Activated CD4-positive, alpha-beta memory T cell treated with anti-CD3 and anti-CD28 coated beads for 36 hours (primary cell): ENCODE measurements at regions not wholly inside any gene's neighbourhood (a gene's known extent, or its start where the extent isn't known, plus 50 kb on each side); places are given as distances from the start of the nearest gene placed in this dataset.

Source experiments
- CTCF ChIA-PET: fragments of 350-600 bp; sonication (Branson Sonifier 250); formaldehyde crosslinking; loops from one replicate; lab custom pipeline; 2021; ENCODE audit warnings: antibody characterized with exemption, inconsistent platforms; lab: Charles Lee
- POLR2A ChIA-PET: fragments of 350-600 bp; sonication (Branson Sonifier 250); formaldehyde crosslinking; loops from one replicate; lab custom pipeline; 2021; ENCODE audit warnings: antibody characterized with exemption; lab: Charles Lee
- DNase-seq: peaks from one replicate; pipeline ENCODE4 v3.0.0-alpha.2; 2020
- H3K27ac Mint-ChIP-seq: one replicate; pipeline ENCODE4 v1.8.0; 2021; ENCODE audit warnings: mixed read lengths
- H3K27me3 Mint-ChIP-seq: one replicate; pipeline ENCODE4 v1.8.0; 2021; ENCODE audit warnings: mixed read lengths
- H3K36me3 Mint-ChIP-seq: one replicate; pipeline ENCODE4 v1.8.0; 2021; ENCODE audit warnings: mixed read lengths
- H3K4me1 Mint-ChIP-seq: one replicate; pipeline ENCODE4 v1.8.0; 2021; ENCODE audit warnings: low read depth, mixed read lengths
- H3K4me3 Mint-ChIP-seq: one replicate; pipeline ENCODE4 v1.8.0; 2021; ENCODE audit warnings: mild to moderate bottlenecking, mixed read lengths
- H3K9me3 Mint-ChIP-seq: one replicate; pipeline ENCODE4 v1.8.0; 2021; ENCODE audit warnings: mixed read lengths
- intact Hi-C: fragments of 100-400 bp; cut with micrococcal nuclease; formaldehyde crosslinking; loops from one replicate; pipeline ENCODE4 v1.15.1; 2023

DNA sequence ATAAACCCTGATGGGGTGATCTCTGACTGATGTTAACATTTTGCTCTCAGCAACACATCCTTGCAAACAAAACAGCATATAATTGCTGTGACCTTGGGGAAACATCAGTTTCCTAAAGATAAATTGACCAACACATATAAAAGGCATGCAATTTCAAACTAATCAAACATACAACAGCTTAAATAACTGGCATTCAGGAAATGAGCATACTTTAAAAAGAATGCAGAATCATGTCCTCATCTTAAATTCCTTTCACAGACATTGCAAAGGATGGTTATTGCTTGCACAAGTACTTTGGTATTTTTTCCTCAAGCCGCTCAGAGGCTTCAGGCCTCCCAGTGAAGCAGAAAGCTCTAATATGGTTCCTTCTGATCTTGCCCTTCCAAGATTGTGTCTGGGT is 53.4 kb upstream of the RGS18 start:
- CTCF ChIA-PET: interaction anchor here (1.0 kb wide), 1 partner anchor 369 kb away, joined by 3 read pairs; no protein-coding TSS in a partner anchor
- intact Hi-C loops: no loop called here
- H3K4me3 Mint-ChIP-seq: no peak overlapping the region
- POLR2A ChIA-PET: no interaction called here
- H3K4me1 Mint-ChIP-seq: no peaks in the 10 kb centered on the region
- H3K36me3 Mint-ChIP-seq: no peaks in the 10 kb centered on the region
- DNase-seq: no peak
- H3K9me3 Mint-ChIP-seq: no peaks in the 10 kb centered on the region
- no peak overlapping the region for H3K27ac Mint-ChIP-seq
- no peaks in the 10 kb centered on the region for H3K27me3 Mint-ChIP-seq

- H3K27me3 Mint-ChIP-seq: no peaks in the 10 kb centered on the region
- no peak overlapping the region for H3K4me3 Mint-ChIP-seq
These were observed 50.1 kb upstream of the RGS18 start for GRCh38 chr1:192108161-192108560.

More at GRCh38 chr1:192108161-192108560, 50.1 kb upstream of the RGS18 start:
- no peaks in the 10 kb centered on the region for H3K4me1 Mint-ChIP-seq
- intact Hi-C loops: no loop called here
- H3K27ac Mint-ChIP-seq: no peak overlapping the region
- CTCF ChIA-PET: interaction anchor here (0.7 kb wide), 1 partner anchor 35 kb away, joined by 3 read pairs; no protein-coding TSS in a partner anchor
- POLR2A ChIA-PET: no interaction called here
- no peaks in the 10 kb centered on the region for H3K36me3 Mint-ChIP-seq
- no peaks in the 10 kb centered on the region for H3K9me3 Mint-ChIP-seq
- no peak for DNase-seq
